HFF-Myc (cell line): ENCODE measurements at regions not wholly inside any gene's neighbourhood (a gene's known extent, or its start where the extent isn't known, plus 50 kb on each side); places are given as distances from the start of the nearest gene placed in this dataset.

Source experiments
- DNase-seq: peaks from one replicate; pipeline ENCODE4 v3.0.0-alpha.2; 2011; ENCODE audit warnings: low read depth; ENCODE audit errors: extremely low read depth
- H3K4me3 ChIP-seq: replicated peaks from 2 replicates; pipeline ENCODE4 v1.5.1; 2011; ENCODE audit warnings: low read depth, mild to moderate bottlenecking, control low read depth, low read length
- TF ChIP-seq, protein P1 (sequence below): IDR thresholded peaks from 2 replicates; pipeline ENCODE4 v1.5.1; 2012; ENCODE audit warnings: mild to moderate bottlenecking, low read depth, low read length, control low read depth; ENCODE audit errors: missing control alignments

- DNase-seq = no peak
- H3K4me3 ChIP-seq = no peak overlapping the region
- TF ChIP-seq, protein P1, sequence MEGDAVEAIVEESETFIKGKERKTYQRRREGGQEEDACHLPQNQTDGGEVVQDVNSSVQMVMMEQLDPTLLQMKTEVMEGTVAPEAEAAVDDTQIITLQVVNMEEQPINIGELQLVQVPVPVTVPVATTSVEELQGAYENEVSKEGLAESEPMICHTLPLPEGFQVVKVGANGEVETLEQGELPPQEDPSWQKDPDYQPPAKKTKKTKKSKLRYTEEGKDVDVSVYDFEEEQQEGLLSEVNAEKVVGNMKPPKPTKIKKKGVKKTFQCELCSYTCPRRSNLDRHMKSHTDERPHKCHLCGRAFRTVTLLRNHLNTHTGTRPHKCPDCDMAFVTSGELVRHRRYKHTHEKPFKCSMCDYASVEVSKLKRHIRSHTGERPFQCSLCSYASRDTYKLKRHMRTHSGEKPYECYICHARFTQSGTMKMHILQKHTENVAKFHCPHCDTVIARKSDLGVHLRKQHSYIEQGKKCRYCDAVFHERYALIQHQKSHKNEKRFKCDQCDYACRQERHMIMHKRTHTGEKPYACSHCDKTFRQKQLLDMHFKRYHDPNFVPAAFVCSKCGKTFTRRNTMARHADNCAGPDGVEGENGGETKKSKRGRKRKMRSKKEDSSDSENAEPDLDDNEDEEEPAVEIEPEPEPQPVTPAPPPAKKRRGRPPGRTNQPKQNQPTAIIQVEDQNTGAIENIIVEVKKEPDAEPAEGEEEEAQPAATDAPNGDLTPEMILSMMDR = no peak
Measured at GRCh38 chr10:88186335-88186734, 322.9 kb downstream of the PTEN start.

DNA sequence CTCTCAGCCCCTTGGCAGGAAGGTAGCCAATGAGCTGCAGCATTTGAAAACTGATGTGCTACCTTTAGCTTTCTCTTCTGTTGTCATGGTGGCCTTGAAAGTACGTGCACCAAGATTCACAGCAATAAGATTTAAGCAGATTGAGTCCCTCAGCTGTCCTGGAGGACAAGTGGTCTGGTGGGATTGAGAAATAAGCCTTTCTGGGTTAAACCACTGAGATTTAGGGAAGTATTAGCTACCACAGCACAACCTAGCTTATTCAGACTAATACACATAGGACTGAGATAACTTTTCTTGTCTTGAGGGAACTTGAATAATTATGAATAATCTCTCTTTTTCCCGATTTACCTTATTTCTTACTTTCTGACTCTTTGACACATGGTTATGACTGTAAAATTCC is 324.0 kb downstream of the PTEN start:
- TF ChIP-seq, protein P1 = no peak
- H3K4me3 ChIP-seq = no peak overlapping the region
- DNase-seq = no peak

- no peak for DNase-seq
- H3K4me3 ChIP-seq = no peak overlapping the region
- TF ChIP-seq, protein P1 = no peak
Measured at GRCh38 chr10:88190123-88190522, 326.7 kb downstream of the PTEN start.

GRCh38 chr10:88190540-88191235 is 327.3 kb downstream of the PTEN start:
- DNase-seq = no peak
- TF ChIP-seq, protein P1 = no peak
- H3K4me3 ChIP-seq = no peak overlapping the region

- TF ChIP-seq, protein P1 = no peak
- DNase-seq = no peak
- no peak overlapping the region for H3K4me3 ChIP-seq
Measured at GRCh38 chr10:88193018-88193417, 329.6 kb downstream of the PTEN start.

GRCh38 chr10:88194041-88194887 is 330.8 kb downstream of the PTEN start:
- no peak for DNase-seq
- H3K4me3 ChIP-seq = no peak overlapping the region
- TF ChIP-seq, protein P1 = no peak
